ENCODE measurements at regions not wholly inside any gene's neighbourhood (a gene's known extent, or its start where the extent isn't known, plus 50 kb on each side); places are given as distances from the start of the nearest gene placed in this dataset.

DNA sequence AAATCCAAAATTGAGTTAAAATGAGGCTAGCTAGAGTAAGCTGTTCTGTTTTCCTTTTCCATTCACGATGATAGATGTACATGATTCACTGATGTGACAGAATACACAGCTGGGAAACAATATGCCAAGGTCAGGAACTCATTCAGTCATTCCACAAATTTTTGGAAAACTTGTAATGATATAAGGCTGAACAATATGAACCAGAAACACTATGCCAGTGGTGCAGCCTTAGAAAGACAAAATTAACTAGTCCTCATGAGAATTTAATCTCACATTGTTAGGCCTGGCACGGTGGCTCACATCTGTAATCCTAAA lies 50.0 kb upstream of the NDST3 start:
- TF ChIP-seq SMC3 (conservative IDR thresholded peaks at IDR 0.05; ENCODE audit: poor library complexity) (no peak), MXI1 (conservative IDR thresholded peaks at IDR 0.05; ENCODE audit: poor library complexity, severe bottlenecking) (no peak), RAD21 (conservative IDR thresholded peaks at IDR 0.05) (no peak), EP300 (conservative IDR thresholded peaks at IDR 0.05; ENCODE audit: poor library complexity, severe bottlenecking) (no peak), EZH2 (IDR thresholded peaks at IDR 0.05; ENCODE audit: borderline replicate concordance, insufficient read depth, low read length, poor library complexity, severe bottlenecking) (no peak), TAF1 (IDR thresholded peaks at IDR 0.05; ENCODE audit: low read depth) (no peak), POLR2AphosphoS5 (IDR thresholded peaks at IDR 0.05) (no peak)
- TF ChIP-seq, protein P1, sequence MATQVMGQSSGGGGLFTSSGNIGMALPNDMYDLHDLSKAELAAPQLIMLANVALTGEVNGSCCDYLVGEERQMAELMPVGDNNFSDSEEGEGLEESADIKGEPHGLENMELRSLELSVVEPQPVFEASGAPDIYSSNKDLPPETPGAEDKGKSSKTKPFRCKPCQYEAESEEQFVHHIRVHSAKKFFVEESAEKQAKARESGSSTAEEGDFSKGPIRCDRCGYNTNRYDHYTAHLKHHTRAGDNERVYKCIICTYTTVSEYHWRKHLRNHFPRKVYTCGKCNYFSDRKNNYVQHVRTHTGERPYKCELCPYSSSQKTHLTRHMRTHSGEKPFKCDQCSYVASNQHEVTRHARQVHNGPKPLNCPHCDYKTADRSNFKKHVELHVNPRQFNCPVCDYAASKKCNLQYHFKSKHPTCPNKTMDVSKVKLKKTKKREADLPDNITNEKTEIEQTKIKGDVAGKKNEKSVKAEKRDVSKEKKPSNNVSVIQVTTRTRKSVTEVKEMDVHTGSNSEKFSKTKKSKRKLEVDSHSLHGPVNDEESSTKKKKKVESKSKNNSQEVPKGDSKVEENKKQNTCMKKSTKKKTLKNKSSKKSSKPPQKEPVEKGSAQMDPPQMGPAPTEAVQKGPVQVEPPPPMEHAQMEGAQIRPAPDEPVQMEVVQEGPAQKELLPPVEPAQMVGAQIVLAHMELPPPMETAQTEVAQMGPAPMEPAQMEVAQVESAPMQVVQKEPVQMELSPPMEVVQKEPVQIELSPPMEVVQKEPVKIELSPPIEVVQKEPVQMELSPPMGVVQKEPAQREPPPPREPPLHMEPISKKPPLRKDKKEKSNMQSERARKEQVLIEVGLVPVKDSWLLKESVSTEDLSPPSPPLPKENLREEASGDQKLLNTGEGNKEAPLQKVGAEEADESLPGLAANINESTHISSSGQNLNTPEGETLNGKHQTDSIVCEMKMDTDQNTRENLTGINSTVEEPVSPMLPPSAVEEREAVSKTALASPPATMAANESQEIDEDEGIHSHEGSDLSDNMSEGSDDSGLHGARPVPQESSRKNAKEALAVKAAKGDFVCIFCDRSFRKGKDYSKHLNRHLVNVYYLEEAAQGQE (IDR thresholded peaks at IDR 0.05; ENCODE audit: borderline replicate concordance), result no peak
- TF ChIP-seq, protein P2, sequence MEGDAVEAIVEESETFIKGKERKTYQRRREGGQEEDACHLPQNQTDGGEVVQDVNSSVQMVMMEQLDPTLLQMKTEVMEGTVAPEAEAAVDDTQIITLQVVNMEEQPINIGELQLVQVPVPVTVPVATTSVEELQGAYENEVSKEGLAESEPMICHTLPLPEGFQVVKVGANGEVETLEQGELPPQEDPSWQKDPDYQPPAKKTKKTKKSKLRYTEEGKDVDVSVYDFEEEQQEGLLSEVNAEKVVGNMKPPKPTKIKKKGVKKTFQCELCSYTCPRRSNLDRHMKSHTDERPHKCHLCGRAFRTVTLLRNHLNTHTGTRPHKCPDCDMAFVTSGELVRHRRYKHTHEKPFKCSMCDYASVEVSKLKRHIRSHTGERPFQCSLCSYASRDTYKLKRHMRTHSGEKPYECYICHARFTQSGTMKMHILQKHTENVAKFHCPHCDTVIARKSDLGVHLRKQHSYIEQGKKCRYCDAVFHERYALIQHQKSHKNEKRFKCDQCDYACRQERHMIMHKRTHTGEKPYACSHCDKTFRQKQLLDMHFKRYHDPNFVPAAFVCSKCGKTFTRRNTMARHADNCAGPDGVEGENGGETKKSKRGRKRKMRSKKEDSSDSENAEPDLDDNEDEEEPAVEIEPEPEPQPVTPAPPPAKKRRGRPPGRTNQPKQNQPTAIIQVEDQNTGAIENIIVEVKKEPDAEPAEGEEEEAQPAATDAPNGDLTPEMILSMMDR (IDR thresholded peaks at IDR 0.05; ENCODE audit: poor library complexity, severe bottlenecking), result no peak
- no peak overlapping the region for H3K9ac ChIP-seq (ENCODE audit: low read length)
- no peaks in the 10 kb centered on the region for H3K79me2 ChIP-seq (replicated peaks; ENCODE audit: insufficient read depth, low read length)
- H3K27me3 ChIP-seq (ENCODE audit: insufficient read depth, low read depth, low read length), result no peaks in the 10 kb centered on the region
- no peaks in the 10 kb centered on the region for H4K20me1 ChIP-seq (ENCODE audit: insufficient read depth)
- no peaks in the 10 kb centered on the region for H3K9me2 ChIP-seq (ENCODE audit: insufficient read depth, low read length)
- H2AFZ ChIP-seq (ENCODE audit: low read depth, low read length), result no peak overlapping the region
- H3F3A ChIP-seq (ENCODE audit: insufficient read depth, low read length, poor library complexity, severe bottlenecking), result no peaks in the 10 kb centered on the region
- H3K4me3 ChIP-seq (ENCODE audit: low read length), result no peak overlapping the region
- no peak overlapping the region for H3K27ac ChIP-seq (ENCODE audit: low read length)
- H3K9me3 ChIP-seq (ENCODE audit: low read length), result no peaks in the 10 kb centered on the region
- no peak overlapping the region for H3K4me2 ChIP-seq (ENCODE audit: low read length)
- no peaks in the 10 kb centered on the region for H3K36me3 ChIP-seq (ENCODE audit: insufficient read depth, low read length)

Small RNA genes lying in the stretch of these regions (small RNA-seq; reads per million reads assigned to genes)
- 0 reads per million in 3 experiments for gene AC107399.1
